BJ (cell line): ENCODE measurements at regions not wholly inside any gene's neighbourhood (a gene's known extent, or its start where the extent isn't known, plus 50 kb on each side); places are given as distances from the start of the nearest gene placed in this dataset.

Experiments
- CTCF ChIA-PET: fragments of 350-600 bp; formaldehyde crosslinking; extraction: SDS; loops from one replicate; lab custom pipeline; 2021; ENCODE audit warnings: antibody characterized with exemption, inconsistent platforms; lab: Yijun Ruan, JAX
- POLR2A ChIA-PET: fragments of 300-600 bp; sonication (Branson Sonifier 250); formaldehyde crosslinking; extraction: SDS; loops from one replicate; lab custom pipeline; 2021; ENCODE audit warnings: antibody characterized with exemption; lab: Charles Lee
- DNase-seq: peaks from one replicate; pipeline ENCODE4 v3.0.0-alpha.2; 2011; ENCODE audit warnings: low read depth
- H3K27me3 ChIP-seq: 2 replicates; pipeline ENCODE4 v1.6.0; 2011; ENCODE audit warnings: low read length; ENCODE audit not compliant: control insufficient read depth, insufficient read depth
- H3K36me3 ChIP-seq: 2 replicates; pipeline ENCODE4 v1.5.1; 2011; ENCODE audit warnings: low read length; ENCODE audit not compliant: control insufficient read depth, insufficient read depth
- H3K4me3 ChIP-seq: 2 replicates; pipeline ENCODE4 v1.5.1; 2011; ENCODE audit warnings: low read depth, mild to moderate bottlenecking, control low read depth, low read length
- TF ChIP-seq, protein P1 (sequence below): IDR thresholded peaks from 2 replicates; pipeline ENCODE4 v1.5.1; 2011; ENCODE audit warnings: low read depth, mild to moderate bottlenecking, control low read depth, inconsistent platforms, low read length, moderate library complexity; ENCODE audit not compliant: insufficient read depth

DNA sequence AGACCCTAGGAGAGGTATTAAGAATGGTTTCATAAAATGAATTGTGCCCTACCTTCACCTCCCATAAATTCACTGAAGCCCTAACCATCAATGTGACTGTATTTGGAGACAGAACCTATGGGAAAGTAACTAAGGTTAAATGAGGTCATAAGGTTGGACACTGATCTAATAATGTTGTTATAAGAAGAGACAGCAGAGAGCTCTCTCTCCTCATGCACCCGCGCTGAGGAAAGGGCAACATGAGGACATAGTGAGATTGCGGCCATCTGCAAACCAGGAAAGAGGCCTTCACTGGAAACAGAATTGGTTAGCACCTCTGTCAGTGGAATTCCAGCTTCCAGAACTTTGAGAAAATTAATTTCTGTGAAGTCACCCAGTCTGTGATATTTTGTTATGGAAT lies 1396.1 kb upstream of the MIR17HG start:
- Histone ChIP-seq H3K27me3 (no peaks in the 10 kb centered on the region), H3K36me3 (no peaks in the 10 kb centered on the region), H3K4me3 (no peak overlapping the region)
- TF ChIP-seq, protein P1, sequence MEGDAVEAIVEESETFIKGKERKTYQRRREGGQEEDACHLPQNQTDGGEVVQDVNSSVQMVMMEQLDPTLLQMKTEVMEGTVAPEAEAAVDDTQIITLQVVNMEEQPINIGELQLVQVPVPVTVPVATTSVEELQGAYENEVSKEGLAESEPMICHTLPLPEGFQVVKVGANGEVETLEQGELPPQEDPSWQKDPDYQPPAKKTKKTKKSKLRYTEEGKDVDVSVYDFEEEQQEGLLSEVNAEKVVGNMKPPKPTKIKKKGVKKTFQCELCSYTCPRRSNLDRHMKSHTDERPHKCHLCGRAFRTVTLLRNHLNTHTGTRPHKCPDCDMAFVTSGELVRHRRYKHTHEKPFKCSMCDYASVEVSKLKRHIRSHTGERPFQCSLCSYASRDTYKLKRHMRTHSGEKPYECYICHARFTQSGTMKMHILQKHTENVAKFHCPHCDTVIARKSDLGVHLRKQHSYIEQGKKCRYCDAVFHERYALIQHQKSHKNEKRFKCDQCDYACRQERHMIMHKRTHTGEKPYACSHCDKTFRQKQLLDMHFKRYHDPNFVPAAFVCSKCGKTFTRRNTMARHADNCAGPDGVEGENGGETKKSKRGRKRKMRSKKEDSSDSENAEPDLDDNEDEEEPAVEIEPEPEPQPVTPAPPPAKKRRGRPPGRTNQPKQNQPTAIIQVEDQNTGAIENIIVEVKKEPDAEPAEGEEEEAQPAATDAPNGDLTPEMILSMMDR, result no peak
- ChIA-PET POLR2A (no interaction called here), CTCF (no interaction called here)
- DNase-seq, result no peak

DNA sequence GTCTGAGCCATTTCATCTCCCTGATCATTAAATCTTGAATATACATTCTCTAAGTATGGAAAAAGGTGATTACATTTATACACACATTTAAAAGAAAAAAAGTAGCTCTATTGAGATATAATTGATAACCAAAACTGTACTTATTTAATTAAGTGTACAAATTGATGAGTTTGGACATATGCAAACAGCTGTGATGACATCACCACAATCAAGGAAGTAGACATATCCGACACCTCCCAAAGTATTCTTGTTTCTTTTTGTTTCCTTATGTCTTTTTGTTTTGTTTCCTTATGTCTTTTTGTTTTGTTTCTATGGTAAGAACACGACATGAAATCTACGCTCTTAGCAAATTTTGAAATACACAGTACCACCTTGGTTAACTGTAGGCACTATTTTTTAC lies 1393.9 kb upstream of the MIR17HG start:
- TF ChIP-seq, protein P1, result no peak
- POLR2A ChIA-PET, result no interaction called here
- Histone ChIP-seq H3K4me3 (no peak overlapping the region), H3K36me3 (no peaks in the 10 kb centered on the region), H3K27me3 (no peaks in the 10 kb centered on the region)
- CTCF ChIA-PET, result no interaction called here
- no peak for DNase-seq

DNA sequence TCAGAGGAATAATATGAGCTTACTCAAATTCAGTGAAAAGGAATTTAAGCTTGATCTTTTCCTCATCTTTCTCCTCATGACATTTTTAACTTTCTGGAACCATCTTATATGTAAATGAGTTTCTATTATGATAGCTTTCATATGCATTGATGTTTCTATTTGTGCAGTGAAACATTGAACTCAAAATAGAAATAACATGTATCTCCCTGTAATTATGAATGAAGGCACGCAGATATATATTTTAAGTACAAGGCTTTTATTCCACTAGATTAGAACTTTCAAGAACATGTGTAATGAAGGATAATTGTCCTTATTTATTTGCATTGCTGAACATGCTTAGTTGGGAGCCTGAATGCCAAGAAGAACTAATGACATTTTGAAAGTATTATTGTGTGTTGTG lies 1391.7 kb upstream of the MIR17HG start:
- no peak for DNase-seq
- POLR2A ChIA-PET, result no interaction called here
- TF ChIP-seq, protein P1, result no peak
- Histone ChIP-seq H3K36me3 (no peaks in the 10 kb centered on the region), H3K27me3 (no peaks in the 10 kb centered on the region), H3K4me3 (no peak overlapping the region)
- CTCF ChIA-PET, result no interaction called here

DNA sequence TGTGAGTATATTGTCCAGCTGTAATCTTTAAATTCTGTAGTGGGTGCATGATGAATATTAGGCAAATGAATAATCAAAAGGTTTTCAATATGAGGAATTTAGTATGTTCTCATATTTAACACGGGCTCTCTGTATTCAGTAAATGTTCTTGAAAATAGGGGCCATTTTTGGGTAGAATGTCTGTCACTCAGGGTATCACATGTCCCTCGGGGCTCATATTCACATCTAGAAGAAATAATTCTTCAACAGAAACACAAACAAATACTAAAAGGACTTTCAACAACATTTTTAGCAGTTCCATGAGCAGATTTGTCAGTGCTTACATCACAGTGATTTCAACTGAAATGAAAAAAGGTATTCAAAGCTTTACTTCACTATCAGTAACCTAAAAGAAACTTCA lies 1388.4 kb upstream of the MIR17HG start:
- TF ChIP-seq, protein P1, result no peak
- ChIA-PET POLR2A (no interaction called here), CTCF (no interaction called here)
- no peak overlapping the region for H3K4me3 ChIP-seq
- no peaks in the 10 kb centered on the region for H3K27me3 ChIP-seq
- no peak for DNase-seq
- no peaks in the 10 kb centered on the region for H3K36me3 ChIP-seq

DNA sequence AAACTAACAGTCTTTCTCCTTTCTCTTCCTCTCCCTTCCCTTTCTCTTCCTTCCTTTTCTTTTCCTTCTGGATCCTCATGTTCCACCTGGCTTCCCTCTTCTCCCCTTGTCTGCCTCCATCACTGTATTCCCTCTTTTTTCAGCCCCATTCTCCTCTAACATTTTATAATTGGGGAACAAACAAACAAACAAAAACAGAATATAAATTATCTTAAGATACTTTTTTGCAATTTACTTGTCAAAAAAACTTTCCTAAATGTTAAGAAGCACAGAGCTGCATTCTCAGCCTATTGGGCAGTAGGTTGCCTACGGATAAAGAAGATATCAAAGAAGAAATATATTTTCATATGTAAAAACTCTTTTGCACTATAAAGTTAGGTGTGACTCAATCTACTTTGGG lies 1382.2 kb upstream of the MIR17HG start:
- POLR2A ChIA-PET, result no interaction called here
- Histone ChIP-seq H3K36me3 (no peaks in the 10 kb centered on the region), H3K4me3 (no peak overlapping the region), H3K27me3 (no peaks in the 10 kb centered on the region)
- no peak for DNase-seq
- TF ChIP-seq, protein P1, result no peak
- CTCF ChIA-PET, result no interaction called here
